CD4-positive, alpha-beta T cell (primary cell): ENCODE measurements at regions not wholly inside any gene's neighbourhood (a gene's known extent, or its start where the extent isn't known, plus 50 kb on each side); places are given as distances from the start of the nearest gene placed in this dataset.

Source experiments
- ATAC-seq: fragments of 200-7000 bp; cut with Tn5 transposase; one replicate; pipeline ENCODE4 v1.10.0; 2022; ENCODE audit warnings: mild to moderate bottlenecking; ENCODE audit not compliant: poor library complexity
- CTCF ChIA-PET: fragments of 350-600 bp; sonication (Branson Sonifier 250); formaldehyde crosslinking; loops from one replicate; lab custom pipeline; 2021; ENCODE audit warnings: antibody characterized with exemption, inconsistent platforms; lab: Charles Lee
- POLR2A ChIA-PET: fragments of 350-600 bp; sonication (Branson Sonifier 250); formaldehyde crosslinking; loops from one replicate; lab custom pipeline; 2021; ENCODE audit warnings: antibody characterized with exemption, inconsistent platforms; lab: Charles Lee
- DNase-seq, 14 experiments: peaks; one replicate each; pipeline ENCODE4 v3.0.0-alpha.2; 2013 to 2020; ENCODE audit warnings: mixed read lengths in 2 of 14
- H3K27ac ChIP-seq, 2 donors: one replicate each; pipeline versions ENCODE4 v1.5.1 to v1.7.0; 2013; ENCODE audit warnings: low read length in 2 of 2, low read depth in 1 of 2, mild to moderate bottlenecking in 1 of 2
- H3K27me3 ChIP-seq, 2 experiments: 1 replicate in 1 of 2; 2 replicates in 1 of 2; pipeline versions ENCODE4 v1.6.1 to v1.7.0; 2013; ENCODE audit warnings: low read length in 2 of 2, control low read depth in 1 of 2, mild to moderate bottlenecking in 1 of 2, moderate library complexity in 1 of 2; ENCODE audit not compliant: insufficient read depth in 2 of 2, control insufficient read depth in 1 of 2
- H3K36me3 ChIP-seq: one replicate; pipeline ENCODE4 v1.6.1; 2013; ENCODE audit warnings: low read length, control low read depth; ENCODE audit not compliant: insufficient read depth
- H3K4me1 ChIP-seq: one replicate; pipeline ENCODE4 v1.6.1; 2013; ENCODE audit warnings: low read length, control low read depth; ENCODE audit not compliant: insufficient read depth
- H3K4me3 ChIP-seq: one replicate; pipeline ENCODE4 v1.5.1; 2013; ENCODE audit warnings: mild to moderate bottlenecking, low read length, moderate library complexity
- H3K9me3 ChIP-seq, 2 experiments: 1 replicate in 1 of 2; 2 replicates in 1 of 2; pipeline versions ENCODE4 v1.6.1 to v1.7.0; 2013; ENCODE audit warnings: low read length in 2 of 2, mild to moderate bottlenecking in 2 of 2, control low read depth in 1 of 2, moderate library complexity in 1 of 2; ENCODE audit not compliant: control insufficient read depth in 1 of 2, insufficient read depth in 1 of 2
- H3K27ac Mint-ChIP-seq: one replicate; pipeline ENCODE4 v1.8.0; 2020; ENCODE audit warnings: mixed read lengths
- H3K27me3 Mint-ChIP-seq: one replicate; pipeline ENCODE4 v1.8.0; 2021; ENCODE audit warnings: mixed read lengths
- H3K36me3 Mint-ChIP-seq: one replicate; pipeline ENCODE4 v1.8.0; 2021; ENCODE audit warnings: low read depth, mixed read lengths
- H3K4me1 Mint-ChIP-seq: one replicate; pipeline ENCODE4 v1.8.0; 2021; ENCODE audit warnings: low read depth, mixed read lengths
- H3K4me3 Mint-ChIP-seq: one replicate; pipeline ENCODE4 v1.8.0; 2020; ENCODE audit warnings: mild to moderate bottlenecking, mixed read lengths
- H3K9me3 Mint-ChIP-seq: one replicate; pipeline ENCODE4 v1.8.0; 2020; ENCODE audit warnings: mixed read lengths
- CTCF ChIP-seq: fragments of 200-600 bp; IDR thresholded peaks from one replicate; pipeline ENCODE4 v1.8.0; 2022; ENCODE audit warnings: antibody characterized with exemption, mild to moderate bottlenecking
- intact Hi-C, 2 experiments: fragments of 100-400 bp; cut with DNase I in 1 of 2; cut with micrococcal nuclease in 1 of 2; formaldehyde crosslinking; loops; one replicate each; pipeline versions ENCODE4 v1.15.1 to v1.9.0; 2023 to 2025; cut with DNase I, micrococcal nuclease

- TF ChIP-seq CTCF: no peak
- Histone ChIP-seq H3K27me3 (peaks cover 0 to 2% of the 10 kb centered on the region in 2 experiments), H3K4me3 (no peak overlapping the region), H3K27ac (no peak overlapping the region), H3K36me3 (no peaks in the 10 kb centered on the region), H3K9me3 (no peaks in the 10 kb centered on the region), H3K4me1 (no peaks in the 10 kb centered on the region)
- no peak for ATAC-seq
- H3K9me3 Mint-ChIP-seq: no peaks in the 10 kb centered on the region
- POLR2A ChIA-PET: no interaction called here
- H3K27ac Mint-ChIP-seq: no peak overlapping the region
- no peaks in the 10 kb centered on the region for H3K27me3 Mint-ChIP-seq
- H3K36me3 Mint-ChIP-seq: no peaks in the 10 kb centered on the region
- no peaks in the 10 kb centered on the region for H3K4me1 Mint-ChIP-seq
- intact Hi-C loops: no loop called here
- DNase-seq: no peak
- CTCF ChIA-PET: no interaction called here
- H3K4me3 Mint-ChIP-seq: no peak overlapping the region
These were observed 319.8 kb upstream of the TLE3 start for GRCh38 chr15:70417535-70417934.

GRCh38 chr15:70416829-70417228 lies 319.1 kb upstream of the TLE3 start:
- POLR2A ChIA-PET: no interaction called here
- peaks cover 0 to 2% of the 10 kb centered on the region in 2 experiments for H3K27me3 ChIP-seq
- ATAC-seq (no peak), DNase-seq (no peak)
- no peak overlapping the region for H3K27ac ChIP-seq
- no peaks in the 10 kb centered on the region for H3K9me3 ChIP-seq
- no peak for TF ChIP-seq CTCF
- no peaks in the 10 kb centered on the region for H3K36me3 ChIP-seq
- Mint-ChIP-seq H3K27me3 (no peaks in the 10 kb centered on the region), H3K36me3 (no peaks in the 10 kb centered on the region), H3K4me1 (no peaks in the 10 kb centered on the region), H3K27ac (no peak overlapping the region), H3K9me3 (no peaks in the 10 kb centered on the region), H3K4me3 (no peak overlapping the region)
- intact Hi-C loops: no loop called here
- H3K4me3 ChIP-seq: no peak overlapping the region
- H3K4me1 ChIP-seq: no peaks in the 10 kb centered on the region
- CTCF ChIA-PET: no interaction called here

GRCh38 chr15:70415398-70415797 lies 317.7 kb upstream of the TLE3 start:
- ATAC-seq (no peak), DNase-seq (no peak)
- Mint-ChIP-seq H3K4me1 (no peaks in the 10 kb centered on the region), H3K36me3 (no peaks in the 10 kb centered on the region), H3K4me3 (no peak overlapping the region), H3K27me3 (no peaks in the 10 kb centered on the region), H3K9me3 (no peaks in the 10 kb centered on the region), H3K27ac (no peak overlapping the region)
- Histone ChIP-seq H3K4me3 (no peak overlapping the region), H3K4me1 (no peaks in the 10 kb centered on the region), H3K36me3 (no peaks in the 10 kb centered on the region), H3K27ac (no peak overlapping the region), H3K9me3 (no peaks in the 10 kb centered on the region), H3K27me3 (peaks cover 0 to 2% of the 10 kb centered on the region in 2 experiments)
- TF ChIP-seq CTCF: no peak
- intact Hi-C loops: no loop called here
- ChIA-PET POLR2A (no interaction called here), CTCF (no interaction called here)
